Esophagus (tissue), 2 donors: ENCODE measurements at regions not wholly inside any gene's neighbourhood (a gene's known extent, or its start where the extent isn't known, plus 50 kb on each side); places are given as distances from the start of the nearest gene placed in this dataset.

Experiments
- H3K27ac ChIP-seq, 2 donors: one replicate each; pipeline ENCODE4 v1.5.1; 2013; ENCODE audit warnings: low read depth in 2 of 2, mild to moderate bottlenecking in 2 of 2, inconsistent platforms in 1 of 2, low read length in 1 of 2, moderate library complexity in 1 of 2
- H3K27me3 ChIP-seq, 2 donors: one replicate each; pipeline ENCODE4 v1.6.1; 2013; ENCODE audit warnings: low read length in 2 of 2, control low read depth in 1 of 2, mild to moderate bottlenecking in 1 of 2; ENCODE audit not compliant: insufficient read depth in 2 of 2, control insufficient read depth in 1 of 2
- H3K36me3 ChIP-seq, 2 donors: one replicate each; pipeline ENCODE4 v1.6.1; 2013; ENCODE audit warnings: low read length in 1 of 2; ENCODE audit not compliant: control insufficient read depth in 2 of 2, insufficient read depth in 2 of 2
- H3K4me1 ChIP-seq, 2 donors: one replicate each; pipeline ENCODE4 v1.6.1; 2013; ENCODE audit warnings: low read length in 1 of 2; ENCODE audit not compliant: control insufficient read depth in 2 of 2, insufficient read depth in 2 of 2
- H3K4me3 ChIP-seq, 2 donors: one replicate each; pipeline ENCODE4 v1.5.1; 2013; ENCODE audit warnings: low read length in 2 of 2, mild to moderate bottlenecking in 2 of 2, low read depth in 1 of 2, moderate library complexity in 1 of 2
- H3K9me3 ChIP-seq, 2 donors: one replicate each; pipeline ENCODE4 v1.6.1; 2013; ENCODE audit warnings: mild to moderate bottlenecking in 2 of 2, low read depth in 1 of 2, low read length in 1 of 2, moderate library complexity in 1 of 2; ENCODE audit not compliant: control insufficient read depth in 2 of 2, insufficient read depth in 1 of 2
- WGBS, 2 donors: extraction: QIAGEN DNeasy Blood & Tissue Kit; methylation state at CpG; one replicate each; pipeline ENCODE4 v1.1.7; 2013; 5-methylcytosine and 5-hydroxymethylcytosine counted together
- donor health status: healthy with polysubstance abuse.
- donor health status: Bipolar disorder and iron deficiency.

- 56 to 67% methylated on average over 5 of the region's 5 CpGs for WGBS, 2 donors
- Histone ChIP-seq H3K9me3 (no peaks in the 10 kb centered on the region), H3K36me3 (no peaks in the 10 kb centered on the region), H3K27me3 (no peaks in the 10 kb centered on the region), H3K4me3 (no peak overlapping the region), H3K27ac (no peak overlapping the region), H3K4me1 (no peaks in the 10 kb centered on the region)
Measured at GRCh38 chr2:66665124-66665984, 230.4 kb downstream of the MEIS1 start.

DNA sequence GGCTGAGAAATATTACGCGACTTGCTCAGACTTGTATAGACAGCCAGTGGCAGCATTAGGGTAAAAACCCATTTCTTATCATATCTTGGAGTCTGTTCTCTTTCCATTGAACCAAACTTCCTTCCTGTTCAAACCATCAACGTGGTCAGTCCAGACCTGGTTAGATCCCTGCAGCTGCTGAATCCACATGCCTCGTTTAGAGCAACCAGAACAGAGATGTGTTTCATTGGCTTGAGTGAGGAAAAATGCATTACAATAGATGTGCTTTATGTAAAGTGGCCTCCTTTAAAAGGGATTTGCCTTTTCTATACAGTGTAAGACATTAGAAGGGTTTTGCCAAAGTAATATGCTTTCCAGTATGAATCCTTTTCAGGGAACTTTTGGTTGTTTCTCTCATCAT lies 232.4 kb downstream of the MEIS1 start:
- 71 to 75% methylated on average over 4 of the region's 4 CpGs for WGBS, 2 donors
- Histone ChIP-seq H3K9me3 (no peaks in the 10 kb centered on the region), H3K27ac (no peak overlapping the region), H3K36me3 (no peaks in the 10 kb centered on the region), H3K4me1 (no peaks in the 10 kb centered on the region), H3K27me3 (no peaks in the 10 kb centered on the region), H3K4me3 (no peak overlapping the region)

DNA sequence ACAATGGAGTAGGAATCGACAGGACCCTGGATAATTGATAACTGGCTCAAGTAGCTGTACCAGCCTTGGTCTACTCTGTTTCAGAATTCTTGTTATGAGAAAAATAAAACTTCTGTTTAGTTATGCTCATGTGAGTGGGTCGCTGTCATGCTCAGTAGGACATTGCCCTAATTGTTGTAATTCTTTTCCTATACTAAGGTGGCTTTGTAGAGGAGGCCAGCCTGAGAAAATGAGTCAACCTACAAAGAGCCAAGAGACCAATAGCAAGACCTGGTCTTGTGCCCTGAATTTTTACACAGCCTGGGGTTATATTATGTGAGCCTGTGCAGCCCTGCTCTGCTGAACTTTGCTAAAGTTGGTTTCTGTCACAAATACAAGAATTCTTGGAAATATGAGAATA lies 238.4 kb downstream of the MEIS1 start:
- WGBS, 2 donors: 82 to 83% methylated on average over 2 of the region's 2 CpGs
- Histone ChIP-seq H3K4me1 (no peaks in the 10 kb centered on the region), H3K4me3 (no peak overlapping the region), H3K9me3 (no peaks in the 10 kb centered on the region), H3K27me3 (no peaks in the 10 kb centered on the region), H3K36me3 (no peaks in the 10 kb centered on the region), H3K27ac (no peak overlapping the region)

- Histone ChIP-seq H3K36me3 (no peaks in the 10 kb centered on the region), H3K27me3 (no peaks in the 10 kb centered on the region)
- 86 to 88% methylated on average over 1 of the region's 1 CpG for WGBS, 2 donors
Measured at GRCh38 chr2:66674087-66674486, 239.2 kb downstream of the MEIS1 start.

GRCh38 chr2:66675591-66675990 lies 240.7 kb downstream of the MEIS1 start:
- Histone ChIP-seq H3K9me3 (no peaks in the 10 kb centered on the region), H3K27ac (no peak overlapping the region), H3K27me3 (no peaks in the 10 kb centered on the region), H3K4me1 (no peaks in the 10 kb centered on the region), H3K36me3 (no peaks in the 10 kb centered on the region), H3K4me3 (no peak overlapping the region)
- WGBS, 2 donors: 83 to 92% methylated on average over 1 of the region's 1 CpG

More at GRCh38 chr2:66674087-66674486, 239.2 kb downstream of the MEIS1 start:
- Histone ChIP-seq H3K4me1 (no peaks in the 10 kb centered on the region), H3K27ac (no peak overlapping the region), H3K9me3 (no peaks in the 10 kb centered on the region), H3K4me3 (no peak overlapping the region)

- no peaks in the 10 kb centered on the region for H3K36me3 ChIP-seq
- no peak overlapping the region for H3K27ac ChIP-seq
- no peaks in the 10 kb centered on the region for H3K27me3 ChIP-seq
- no peaks in the 10 kb centered on the region for H3K4me1 ChIP-seq
- H3K9me3 ChIP-seq: no peaks in the 10 kb centered on the region
- no peak overlapping the region for H3K4me3 ChIP-seq
- WGBS, 2 donors: 31 to 53% methylated on average over 2 of the region's 2 CpGs
Measured at GRCh38 chr2:66679442-66679841, 244.5 kb downstream of the MEIS1 start.

DNA sequence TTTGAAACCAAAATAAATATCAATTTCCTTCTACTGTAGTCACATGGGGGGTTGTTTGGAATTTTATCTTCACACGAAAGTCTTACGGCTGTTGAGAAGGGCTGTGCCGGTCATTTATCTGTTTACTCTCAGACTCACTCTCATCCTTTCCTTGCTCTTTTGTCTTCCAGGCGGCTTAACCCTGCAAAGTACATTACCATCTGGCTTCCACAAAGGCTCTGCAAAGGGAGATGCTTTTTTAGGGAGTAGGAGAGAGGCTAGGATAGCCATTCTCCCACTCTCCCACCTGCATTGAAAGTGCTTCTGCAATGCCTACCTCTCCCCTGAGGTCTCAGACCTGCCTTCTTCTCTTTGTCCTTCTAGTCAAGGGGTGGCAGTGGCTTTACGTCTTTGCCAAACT lies 247.6 kb downstream of the MEIS1 start:
- H3K36me3 ChIP-seq: no peaks in the 10 kb centered on the region
- 69 to 85% methylated on average over 5 of the region's 5 CpGs for WGBS, 2 donors
- H3K4me1 ChIP-seq: no peaks in the 10 kb centered on the region
- no peak overlapping the region for H3K27ac ChIP-seq
- no peaks in the 10 kb centered on the region for H3K9me3 ChIP-seq
- H3K27me3 ChIP-seq: no peaks in the 10 kb centered on the region
- H3K4me3 ChIP-seq: no peak overlapping the region

- H3K9me3 ChIP-seq: no peaks in the 10 kb centered on the region
- no peaks in the 10 kb centered on the region for H3K4me1 ChIP-seq
- no peaks in the 10 kb centered on the region for H3K27me3 ChIP-seq
- H3K4me3 ChIP-seq: no peak overlapping the region
- H3K27ac ChIP-seq: no peak overlapping the region
- H3K36me3 ChIP-seq: no peaks in the 10 kb centered on the region
- 65 to 79% methylated on average over 3 of the region's 3 CpGs for WGBS, 2 donors
Measured at GRCh38 chr2:66683064-66683463, 248.1 kb downstream of the MEIS1 start.

- Histone ChIP-seq H3K4me1 (no peaks in the 10 kb centered on the region), H3K27ac (peak overlapping the region in 1 of 2 donors; percentile 4), H3K4me3 (no peak overlapping the region), H3K27me3 (no peaks in the 10 kb centered on the region), H3K36me3 (no peaks in the 10 kb centered on the region), H3K9me3 (no peaks in the 10 kb centered on the region)
- 43 to 48% methylated on average over 3 of the region's 3 CpGs for WGBS, 2 donors
Measured at GRCh38 chr2:66683599-66683998, 248.7 kb downstream of the MEIS1 start.

- H3K4me3 ChIP-seq: no peak overlapping the region
- H3K9me3 ChIP-seq: no peaks in the 10 kb centered on the region
- no peak overlapping the region for H3K27ac ChIP-seq
- H3K27me3 ChIP-seq: no peaks in the 10 kb centered on the region
- WGBS, 2 donors: 78 to 84% methylated on average over 2 of the region's 2 CpGs
- no peaks in the 10 kb centered on the region for H3K4me1 ChIP-seq
- H3K36me3 ChIP-seq: no peaks in the 10 kb centered on the region
Measured at GRCh38 chr2:66684289-66684688, 249.4 kb downstream of the MEIS1 start.
